ENCODE measurements at regions not wholly inside any gene's neighbourhood (a gene's known extent, or its start where the extent isn't known, plus 50 kb on each side); places are given as distances from the start of the nearest gene placed in this dataset.
"Not testable (repeated sequence)": the region's sequence is repeated elsewhere in the genome, so short reads cannot be mapped to it uniquely, and the experiment has no call there.

GRCh38 chr9:87049929-87050608 is 102.8 kb upstream of the GAS1 start:
- FAIRE-seq, result not testable (repeated sequence)

DNA sequence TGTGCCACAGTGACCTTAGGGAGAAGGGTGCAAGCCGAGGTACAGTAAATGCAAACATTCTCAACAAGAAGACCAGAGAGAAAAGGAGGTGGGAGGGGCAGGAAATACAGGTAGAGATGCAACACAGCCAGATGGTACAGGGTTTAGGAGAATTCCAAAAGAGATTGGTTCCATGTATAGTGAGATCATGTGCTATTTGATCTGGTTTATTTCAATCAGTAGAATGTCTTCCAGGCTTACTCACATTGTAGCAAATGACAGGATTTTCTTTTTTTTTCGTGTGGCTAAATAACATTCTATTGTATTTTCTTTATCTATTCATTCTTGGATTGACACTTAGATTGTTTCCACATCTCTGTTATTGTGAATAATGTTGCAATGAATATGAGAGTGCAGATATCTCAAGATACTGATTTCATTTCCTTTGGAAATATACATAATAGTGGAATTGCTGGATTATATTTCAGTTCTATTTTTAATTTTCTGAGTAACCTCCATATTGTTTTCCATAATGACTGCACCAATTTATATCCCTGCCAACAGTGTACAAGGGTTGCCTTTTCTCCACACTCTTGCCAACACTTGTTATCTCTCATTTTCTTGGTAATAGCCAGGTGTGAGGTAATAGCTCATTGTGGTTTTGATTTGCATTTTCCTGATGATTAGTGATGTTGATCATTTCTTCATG is 107.8 kb upstream of the GAS1 start:
- FAIRE-seq, result no peak

- FAIRE-seq, result no peak
These were observed 112.5 kb upstream of the GAS1 start for GRCh38 chr9:87059772-87060171.

- FAIRE-seq, result no peak
These were observed 115.4 kb upstream of the GAS1 start for GRCh38 chr9:87062746-87063145.

DNA sequence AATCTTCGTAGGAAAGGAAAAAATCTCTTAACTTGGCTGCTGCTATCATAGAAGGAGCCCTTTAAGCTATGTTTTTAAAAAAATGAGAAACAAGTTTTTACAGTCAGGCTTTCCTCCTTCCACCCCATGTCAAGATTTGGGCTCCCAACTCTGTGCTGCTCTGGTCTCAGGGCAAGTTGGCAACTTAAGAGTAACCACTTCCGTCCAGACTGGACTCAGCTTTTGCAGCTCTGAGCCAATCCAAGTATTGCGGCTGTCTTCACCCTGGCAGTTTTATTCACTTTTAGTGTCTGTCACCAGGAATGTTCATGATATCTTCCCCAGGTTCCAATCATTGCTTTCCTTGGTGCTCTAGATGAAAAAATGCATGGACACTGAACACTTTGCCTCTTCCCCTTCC is 115.9 kb upstream of the GAS1 start:
- no peak for FAIRE-seq

GRCh38 chr9:87063871-87064270 is 116.6 kb upstream of the GAS1 start:
- no peak for FAIRE-seq

DNA sequence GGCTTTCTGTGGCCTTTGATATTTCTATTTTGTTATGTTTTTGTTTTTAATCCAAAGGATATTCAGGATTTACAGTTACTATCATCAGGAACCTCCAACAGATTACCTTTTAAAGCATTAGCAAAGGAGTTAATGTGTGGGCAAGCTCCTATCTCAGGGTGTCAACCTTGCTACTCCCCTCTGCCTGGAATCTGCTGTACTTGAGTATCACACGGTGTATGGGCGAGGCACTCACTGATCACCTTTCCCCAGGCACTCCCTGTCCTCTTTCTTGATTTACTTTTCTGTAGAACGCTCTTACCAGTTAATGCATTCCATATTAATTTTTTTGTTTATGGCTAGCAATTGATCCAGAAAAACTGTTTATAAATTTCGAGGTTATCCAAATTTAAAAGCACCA is 117.0 kb upstream of the GAS1 start:
- FAIRE-seq, result no peak

DNA sequence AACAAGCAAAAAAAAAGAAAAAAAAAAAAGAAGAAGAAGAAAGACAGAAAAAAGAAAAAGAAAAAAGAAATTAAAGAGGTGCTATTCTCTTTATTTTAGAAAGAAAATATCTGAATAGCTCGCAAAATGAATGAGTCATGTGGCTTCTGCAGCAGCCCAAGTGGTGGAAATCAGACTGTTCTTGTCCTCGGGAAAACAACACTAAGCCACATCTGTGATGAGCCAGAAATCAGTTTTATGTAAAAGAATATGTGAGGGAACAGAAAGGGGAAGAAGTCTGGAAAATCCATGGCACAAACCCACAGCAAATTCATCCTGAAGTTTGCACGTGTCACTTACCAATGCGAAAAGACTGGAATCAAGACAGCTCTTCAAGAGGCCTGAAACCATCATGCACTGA is 118.7 kb upstream of the GAS1 start:
- FAIRE-seq, result no peak

GRCh38 chr9:87067426-87067825 is 120.1 kb upstream of the GAS1 start:
- no peak for FAIRE-seq

DNA sequence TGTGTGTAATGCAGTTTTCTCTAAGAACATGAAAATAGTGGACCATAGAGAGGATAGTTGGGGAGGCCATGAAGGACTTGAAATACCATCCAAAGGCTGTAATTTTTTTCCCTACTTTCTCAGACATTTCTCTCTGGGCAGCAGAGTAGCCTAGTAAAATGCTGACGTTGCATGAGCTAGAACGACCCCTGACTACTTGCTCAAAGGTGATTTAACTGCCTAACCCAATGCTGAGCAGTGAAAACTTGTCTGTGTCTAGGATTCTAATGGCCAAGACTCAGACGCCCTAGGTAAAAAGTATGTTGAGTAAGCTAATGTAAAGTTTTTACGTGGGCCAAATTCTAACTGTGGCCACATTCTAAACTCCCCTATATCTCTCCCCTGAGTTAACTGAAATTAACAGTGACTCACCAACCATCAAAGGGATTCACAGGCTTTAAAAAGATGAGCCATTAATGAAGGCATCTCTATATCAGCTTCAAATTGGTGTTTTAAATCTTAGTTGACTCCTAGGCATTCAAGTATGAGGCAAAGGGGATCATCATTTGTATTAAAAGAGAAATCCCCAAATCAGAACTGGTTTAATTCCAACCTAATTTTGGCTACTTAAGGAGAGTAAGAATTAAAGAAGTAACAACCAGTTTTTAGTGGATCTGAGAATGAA is 121.0 kb upstream of the GAS1 start:
- FAIRE-seq, result no peak

- no peak for FAIRE-seq
These were observed 122.4 kb upstream of the GAS1 start for GRCh38 chr9:87069690-87070089.

DNA sequence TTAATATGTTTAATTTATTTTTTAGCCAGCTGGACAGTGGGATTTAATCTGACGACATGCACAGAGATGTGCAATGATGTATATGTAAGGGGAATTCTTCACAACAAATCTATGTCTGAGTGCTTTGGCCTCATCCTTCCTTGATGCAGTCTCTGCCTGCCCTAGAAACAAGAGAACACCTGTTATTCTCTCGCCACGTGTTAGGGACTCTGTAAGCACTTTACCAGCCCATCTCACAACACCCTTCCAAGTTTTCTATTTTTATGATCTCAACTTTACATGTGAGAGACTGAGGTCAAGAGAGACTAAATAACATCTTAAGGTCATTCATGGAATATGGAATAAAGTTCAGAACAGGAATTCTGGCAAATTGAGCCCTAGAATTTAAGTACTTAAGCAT is 123.0 kb upstream of the GAS1 start:
- no peak for FAIRE-seq

DNA sequence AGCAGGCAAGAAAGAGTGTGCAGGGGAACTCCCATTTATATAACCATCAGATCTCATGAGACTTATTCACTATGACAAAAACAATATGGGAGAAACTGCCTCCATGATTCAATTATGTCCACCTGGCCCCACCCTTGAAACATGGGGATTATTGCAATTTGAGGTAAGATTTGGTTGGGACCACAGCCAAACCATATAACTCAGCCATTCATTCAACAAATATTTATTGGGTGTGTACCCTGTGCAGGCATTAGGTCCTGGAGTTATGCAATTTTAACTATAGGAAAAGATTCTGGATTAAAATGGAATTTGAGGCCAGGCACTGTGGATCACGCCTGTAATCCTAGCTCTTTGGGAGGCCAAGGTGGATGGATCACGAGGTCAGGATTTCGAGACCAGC is 124.2 kb upstream of the GAS1 start:
- no peak for FAIRE-seq

DNA sequence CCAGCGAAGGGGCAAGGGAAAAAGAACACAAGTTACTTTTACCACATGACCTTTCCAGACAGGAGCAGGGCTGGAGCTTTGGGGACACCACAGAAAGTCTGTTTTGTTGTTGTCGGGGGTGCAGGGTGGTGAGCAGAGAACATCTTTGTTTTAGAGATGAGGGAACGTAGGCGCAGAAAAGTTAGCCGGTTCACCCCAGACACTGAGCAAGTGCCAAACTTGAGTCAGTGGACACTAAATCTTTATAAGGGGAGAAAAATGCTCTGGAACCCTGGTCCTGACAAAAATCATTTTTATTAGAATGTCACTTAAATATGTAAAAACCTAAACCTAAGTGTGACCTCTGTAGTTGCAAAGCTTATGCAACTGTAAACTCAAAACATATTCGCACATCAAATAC is 126.4 kb upstream of the GAS1 start:
- no peak for FAIRE-seq

- FAIRE-seq, result no peak
These were observed 128.2 kb upstream of the GAS1 start for GRCh38 chr9:87075537-87075936.

GRCh38 chr9:87076825-87077224 is 129.5 kb upstream of the GAS1 start:
- FAIRE-seq, result no peak

GRCh38 chr9:87077986-87078385 is 130.7 kb upstream of the GAS1 start:
- FAIRE-seq, result no peak

DNA sequence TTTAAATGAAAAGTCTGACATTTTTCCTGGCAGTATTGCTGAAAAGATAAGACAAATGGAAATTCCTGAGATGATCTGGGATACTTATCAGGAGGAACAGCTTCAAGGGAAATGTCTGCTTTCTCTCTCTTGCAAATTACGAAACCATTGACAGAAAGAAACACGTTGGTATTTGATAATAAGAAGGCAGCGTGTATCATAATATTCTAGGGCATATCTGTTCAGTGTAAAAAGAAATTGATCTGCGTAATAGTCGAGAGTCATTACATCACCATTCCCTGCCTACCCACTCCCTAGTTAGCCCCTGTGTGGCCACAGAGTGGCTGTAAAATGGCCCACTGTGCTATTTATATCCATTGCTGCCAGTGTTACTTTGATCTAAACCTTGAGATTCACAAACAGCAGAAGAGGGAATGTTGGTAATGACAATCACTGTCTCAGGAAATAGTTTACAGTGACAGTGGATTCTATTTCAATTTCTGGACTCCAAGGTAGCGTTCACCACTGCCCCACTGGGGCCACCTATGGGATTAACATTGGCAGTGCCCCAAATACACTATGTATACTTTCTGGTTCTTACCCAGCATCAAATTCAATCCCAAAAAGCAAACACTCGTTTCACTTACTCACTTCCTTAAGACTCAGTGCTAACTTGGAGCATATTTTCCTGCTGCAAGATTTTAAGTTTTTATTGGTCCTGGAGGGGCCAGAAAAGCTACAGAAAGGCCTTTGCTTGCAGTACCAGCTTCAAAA is 133.4 kb upstream of the GAS1 start:
- FAIRE-seq, result no peak

- FAIRE-seq, result no peak
These were observed 134.2 kb upstream of the GAS1 start for GRCh38 chr9:87081503-87081902.

DNA sequence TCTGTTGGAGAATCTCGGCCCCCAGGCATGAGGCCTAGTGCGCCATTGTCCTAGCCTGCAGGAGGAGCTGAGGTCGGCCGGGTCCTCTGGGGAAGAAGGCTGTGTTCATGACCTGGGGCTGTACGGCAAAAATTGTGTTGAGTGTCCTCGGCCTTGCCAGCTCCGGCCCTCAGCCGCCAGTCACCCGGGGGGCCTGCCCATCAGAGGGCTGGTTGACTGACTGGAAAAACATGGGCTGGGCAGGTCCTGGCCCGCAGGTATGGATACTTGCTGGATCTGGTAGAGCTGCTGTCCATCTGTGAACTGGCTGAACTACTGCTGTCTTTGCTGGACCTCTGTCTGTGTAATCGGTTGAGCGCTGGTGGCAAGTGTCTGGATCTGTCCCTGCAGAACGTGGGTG is 136.7 kb upstream of the GAS1 start:
- FAIRE-seq, result no peak

DNA sequence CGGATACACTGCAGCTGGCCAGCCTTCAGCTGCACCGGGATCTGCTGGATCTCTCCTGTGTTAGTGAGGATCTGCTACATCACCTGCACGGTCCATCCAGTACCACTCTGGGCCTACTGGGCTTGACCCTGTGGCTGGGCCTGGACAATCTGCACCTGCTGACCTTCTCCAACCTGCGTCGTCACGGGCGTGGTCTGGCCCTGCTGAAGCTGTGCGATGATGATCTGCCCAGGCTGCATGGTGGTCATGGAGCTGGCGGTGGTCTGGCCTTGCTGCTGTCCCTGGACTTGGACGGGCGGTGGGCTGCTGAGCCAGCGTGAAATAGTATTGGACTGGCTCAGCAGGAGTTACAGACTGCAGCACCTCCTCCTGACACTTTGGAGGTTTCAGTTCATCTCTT is 137.1 kb upstream of the GAS1 start:
- FAIRE-seq, result no peak

GRCh38 chr9:87085073-87085472 is 137.8 kb upstream of the GAS1 start:
- FAIRE-seq, result no peak

- FAIRE-seq, result no peak
These were observed 138.2 kb upstream of the GAS1 start for GRCh38 chr9:87085521-87085920.
